HepG2 (cell line): ENCODE measurements at regions not wholly inside any gene's neighbourhood (a gene's known extent, or its start where the extent isn't known, plus 50 kb on each side); places are given as distances from the start of the nearest gene placed in this dataset.
"Not testable (repeated sequence)": the region's sequence is repeated elsewhere in the genome, so short reads cannot be mapped to it uniquely, and the experiment has no call there.

ENCODE experiments used
- MXI1 ChIP-seq: IDR thresholded peaks from 3 replicates; pipeline ENCODE4 v1.6.1; 2012; ENCODE audit warnings: low read depth, low read length, inconsistent platforms, borderline replicate concordance
- NFRKB ChIP-seq: fragments of 450-650 bp; IDR thresholded peaks from 2 replicates; pipeline ENCODE4 v1.6.1; 2017
- SUZ12 ChIP-seq: fragments of 150-350 bp; IDR thresholded peaks from 2 replicates; pipeline ENCODE4 v1.6.1; 2014; ENCODE audit warnings: low read depth, low read length
- TCF12 ChIP-seq, 2 experiments: fragments of 450-650 bp in 1 of 2; sonication (generic) in 1 of 2; formaldehyde crosslinking in 1 of 2; IDR thresholded peaks; 2 replicates each; pipeline versions ENCODE4 v1.6.1 to v1.8.0; 2017 to 2022; ENCODE audit warnings: antibody characterized with exemption in 1 of 2, mild to moderate bottlenecking in 1 of 2, missing genetic modification reagents in 1 of 2, moderate library complexity in 1 of 2

DNA sequence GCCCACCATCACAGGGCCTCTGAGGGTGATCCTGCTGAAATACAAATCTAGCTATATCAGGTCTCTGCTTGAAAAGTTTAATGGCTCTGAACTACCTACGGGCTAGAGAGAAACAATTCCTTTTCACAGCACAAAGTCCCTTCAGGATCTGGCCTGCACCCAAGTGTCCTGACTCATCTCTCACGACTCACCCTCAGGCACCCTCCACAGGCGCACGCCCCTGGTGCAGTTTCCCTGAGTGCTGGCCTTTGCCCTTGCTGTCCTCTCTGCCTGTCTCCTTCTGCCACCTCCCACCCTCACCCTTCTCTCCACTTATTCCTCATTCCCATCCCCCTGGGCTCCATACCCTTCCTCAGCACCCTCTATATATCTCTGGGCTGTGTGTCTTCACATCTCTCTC, 901.7 kb downstream of the TUBA3C start:
- not testable (repeated sequence) for TF ChIP-seq MXI1; NFRKB; SUZ12; TCF12 (IDR thresholded peaks at IDR 0.05); TCF12 (CRISPR knock-in tag; IDR thresholded peaks at IDR 0.05)
